ENCODE measurements at regions not wholly inside any gene's neighbourhood (a gene's known extent, or its start where the extent isn't known, plus 50 kb on each side); places are given as distances from the start of the nearest gene placed in this dataset.

DNA sequence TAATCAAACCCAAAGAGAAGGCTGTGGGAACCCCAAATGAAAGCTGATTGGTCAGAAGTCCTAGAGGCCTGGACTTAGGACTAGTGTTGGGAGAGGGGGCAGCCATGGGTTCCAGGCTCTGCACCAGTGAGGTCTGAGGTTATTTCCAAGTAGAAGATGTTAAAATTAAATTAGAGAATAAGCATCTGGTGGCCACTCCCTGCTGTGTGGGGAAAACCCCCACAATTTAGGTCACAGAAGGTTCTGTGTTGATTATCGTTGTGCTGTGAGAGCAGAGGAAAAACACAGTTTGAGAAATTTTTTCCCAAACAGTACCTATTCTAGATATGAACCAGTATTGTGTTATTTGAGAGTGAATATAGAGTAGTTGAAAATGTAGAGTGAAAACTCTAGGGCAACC, 53.9 kb upstream of the NSMCE3 start:
- no peak for TF ChIP-seq SNAI2 (CRISPR knock-in tag; IDR thresholded peaks at IDR 0.05)
- no peak for TF ChIP-seq ISL1 (CRISPR knock-in tag; IDR thresholded peaks at IDR 0.05)
- no peak for TF ChIP-seq ZFP30 (CRISPR knock-in tag; IDR thresholded peaks at IDR 0.05)
- no peak for TF ChIP-seq TOX (CRISPR knock-in tag; IDR thresholded peaks at IDR 0.05; ENCODE audit: borderline replicate concordance)
- no peak for TF ChIP-seq CSDC2 (CRISPR knock-in tag; IDR thresholded peaks at IDR 0.05)
- TF ChIP-seq ZFP3 (CRISPR knock-in tag; IDR thresholded peaks at IDR 0.05): no peak
- no peak for ATAC-seq

DNA sequence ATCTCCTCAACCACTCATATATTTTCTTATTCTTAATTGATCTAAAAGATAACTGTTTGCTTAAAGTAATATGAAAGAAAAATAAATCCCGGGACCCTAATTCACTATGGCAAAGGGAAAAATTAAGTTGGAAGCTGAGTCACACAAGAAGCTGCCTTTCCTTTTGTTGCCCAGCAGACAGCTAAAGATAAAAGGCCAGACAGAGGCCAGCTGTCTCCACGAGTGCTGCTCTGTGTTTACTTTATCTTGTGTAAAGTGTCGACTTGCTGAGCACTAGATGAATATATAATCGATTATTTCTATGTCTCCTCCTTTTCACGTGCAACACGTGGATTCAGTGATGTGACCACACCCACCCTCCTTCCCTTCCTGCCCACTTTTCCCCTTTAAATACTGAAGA, 52.8 kb upstream of the NSMCE3 start:
- no peak for ATAC-seq
- TF ChIP-seq TCF4 (CRISPR knock-in tag; IDR thresholded peaks at IDR 0.05; ENCODE audit: borderline replicate concordance) (no peak), ZNF70 (CRISPR knock-in tag; IDR thresholded peaks at IDR 0.05) (peak; percentile 82; the same call in 1 of the 2 replicates)
- TF ChIP-seq, protein P1, sequence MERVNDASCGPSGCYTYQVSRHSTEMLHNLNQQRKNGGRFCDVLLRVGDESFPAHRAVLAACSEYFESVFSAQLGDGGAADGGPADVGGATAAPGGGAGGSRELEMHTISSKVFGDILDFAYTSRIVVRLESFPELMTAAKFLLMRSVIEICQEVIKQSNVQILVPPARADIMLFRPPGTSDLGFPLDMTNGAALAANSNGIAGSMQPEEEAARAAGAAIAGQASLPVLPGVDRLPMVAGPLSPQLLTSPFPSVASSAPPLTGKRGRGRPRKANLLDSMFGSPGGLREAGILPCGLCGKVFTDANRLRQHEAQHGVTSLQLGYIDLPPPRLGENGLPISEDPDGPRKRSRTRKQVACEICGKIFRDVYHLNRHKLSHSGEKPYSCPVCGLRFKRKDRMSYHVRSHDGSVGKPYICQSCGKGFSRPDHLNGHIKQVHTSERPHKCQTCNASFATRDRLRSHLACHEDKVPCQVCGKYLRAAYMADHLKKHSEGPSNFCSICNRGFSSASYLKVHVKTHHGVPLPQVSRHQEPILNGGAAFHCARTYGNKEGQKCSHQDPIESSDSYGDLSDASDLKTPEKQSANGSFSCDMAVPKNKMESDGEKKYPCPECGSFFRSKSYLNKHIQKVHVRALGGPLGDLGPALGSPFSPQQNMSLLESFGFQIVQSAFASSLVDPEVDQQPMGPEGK (CRISPR knock-in tag; IDR thresholded peaks at IDR 0.05; ENCODE audit: borderline replicate concordance): no peak

DNA sequence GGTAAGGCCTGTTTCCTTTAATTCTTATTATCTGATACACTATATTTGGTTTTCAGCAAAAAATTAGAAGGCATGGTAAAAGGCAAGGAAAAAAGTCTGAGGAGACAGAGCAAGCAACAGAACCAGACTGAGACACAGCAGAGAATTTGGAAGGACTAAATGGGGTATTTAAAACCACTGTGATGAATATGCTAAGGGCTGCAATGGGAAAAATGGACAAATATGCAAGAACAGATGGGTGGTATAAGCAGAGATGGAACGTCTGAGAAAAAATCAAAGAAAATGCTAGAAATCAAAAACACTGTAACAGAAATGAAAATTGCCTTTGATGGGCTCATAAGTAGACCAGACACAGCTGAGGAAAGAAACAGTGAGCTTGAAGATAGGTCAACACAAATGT, 50.8 kb upstream of the NSMCE3 start:
- TF ChIP-seq OSR1 (CRISPR knock-in tag; IDR thresholded peaks at IDR 0.05) (no peak), BACH2 (CRISPR knock-in tag; IDR thresholded peaks at IDR 0.05; ENCODE audit: borderline replicate concordance) (no peak), ARNTL (CRISPR knock-in tag; IDR thresholded peaks at IDR 0.05; ENCODE audit: borderline replicate concordance, low read depth) (no peak), RARB (CRISPR knock-in tag; IDR thresholded peaks at IDR 0.05) (no peak), TOX (CRISPR knock-in tag; IDR thresholded peaks at IDR 0.05; ENCODE audit: borderline replicate concordance) (no peak), ZNF70 (CRISPR knock-in tag; IDR thresholded peaks at IDR 0.05) (no peak), POU6F1 (CRISPR knock-in tag; IDR thresholded peaks at IDR 0.05; ENCODE audit: borderline replicate concordance, low read depth) (no peak), PPARA (CRISPR knock-in tag; IDR thresholded peaks at IDR 0.05; ENCODE audit: borderline replicate concordance) (no peak), ISL1 (CRISPR knock-in tag; IDR thresholded peaks at IDR 0.05) (no peak), TSHZ2 (CRISPR knock-in tag; IDR thresholded peaks at IDR 0.05) (no peak), ESRRG (CRISPR knock-in tag; IDR thresholded peaks at IDR 0.05) (no peak), ZFP30 (CRISPR knock-in tag; IDR thresholded peaks at IDR 0.05) (no peak), CREB5 (CRISPR knock-in tag; IDR thresholded peaks at IDR 0.05; ENCODE audit: low read depth) (no peak), CSDC2 (CRISPR knock-in tag; IDR thresholded peaks at IDR 0.05) (no peak), SNAI2 (CRISPR knock-in tag; IDR thresholded peaks at IDR 0.05) (no peak), ZC3H10 (CRISPR knock-in tag; IDR thresholded peaks at IDR 0.05) (no peak), GLIS3 (CRISPR knock-in tag; IDR thresholded peaks at IDR 0.05) (no peak), ZNF8 (CRISPR knock-in tag; IDR thresholded peaks at IDR 0.05) (no peak), ZNF565 (CRISPR knock-in tag; conservative IDR thresholded peaks at IDR 0.05; ENCODE audit: low read depth) (no peak)
- TF ChIP-seq, protein P1 (CRISPR knock-in tag; IDR thresholded peaks at IDR 0.05; ENCODE audit: borderline replicate concordance): no peak
- no peak for ATAC-seq

Measured in SK-N-SH treated with all-trans-retinoic acid at 6 μM for 48 hours (cell line).